Caco-2 (cell line): ENCODE measurements at regions not wholly inside any gene's neighbourhood (a gene's known extent, or its start where the extent isn't known, plus 50 kb on each side); places are given as distances from the start of the nearest gene placed in this dataset.

Experiments used
- BruUV-seq: library from RNA; stranded (reverse); fragments of 400-500 nt; replicated peaks from 2 replicates; lab custom pipeline; 2021; lab: Mats Ljungman, UMichigan
- CTCF ChIA-PET: fragments of 300-600 bp; sonication (Branson Sonifier 250); formaldehyde crosslinking; loops from one replicate; lab custom pipeline; 2022; ENCODE audit warnings: antibody characterized with exemption; lab: Charles Lee
- POLR2A ChIA-PET: fragments of 300-600 bp; sonication (Branson Sonifier 250); formaldehyde crosslinking; loops from one replicate; lab custom pipeline; 2022; ENCODE audit warnings: antibody characterized with exemption; lab: Charles Lee
- DNase-seq, 2 experiments: peaks; one replicate each; pipeline versions ENCODE4 v3.0.0 to v3.0.0-alpha.2; 2020 to 2022
- H3K27me3 ChIP-seq: replicated peaks from 2 replicates; pipeline ENCODE4 v1.6.0; 2011; ENCODE audit warnings: low read length; ENCODE audit not compliant: control insufficient read depth, insufficient read depth
- H3K36me3 ChIP-seq: 2 replicates; pipeline ENCODE4 v1.5.1; 2011; ENCODE audit warnings: low read length; ENCODE audit not compliant: control insufficient read depth, insufficient read depth
- H3K4me1 ChIP-seq: fragments of 250-450 bp; sonication (Bioruptor Pico); 2 replicates; pipeline ENCODE4 v1.5.1; 2020; ENCODE audit warnings: mild to moderate bottlenecking
- H3K4me3 ChIP-seq: 2 replicates; pipeline ENCODE4 v1.5.1; 2011; ENCODE audit warnings: low read depth, mild to moderate bottlenecking, control low read depth, low read length
- H3K9me3 ChIP-seq: fragments of 250-450 bp; sonication (Bioruptor Pico); 2 replicates; pipeline ENCODE4 v1.5.1; 2020; ENCODE audit warnings: mild to moderate bottlenecking, moderate library complexity
- H3K27ac Mint-ChIP-seq: one replicate; pipeline ENCODE4 v1.8.0; 2022; ENCODE audit warnings: mixed read lengths; ENCODE audit not compliant: unreplicated experiment
- H3K27me3 Mint-ChIP-seq: one replicate; pipeline ENCODE4 v1.8.0; 2022; ENCODE audit warnings: mixed read lengths; ENCODE audit not compliant: insufficient read depth, unreplicated experiment
- H3K36me3 Mint-ChIP-seq: one replicate; pipeline ENCODE4 v1.8.0; 2022; ENCODE audit warnings: mild to moderate bottlenecking, mixed read lengths; ENCODE audit not compliant: insufficient read depth, unreplicated experiment
- H3K4me1 Mint-ChIP-seq: one replicate; pipeline ENCODE4 v1.8.0; 2022; ENCODE audit warnings: low read depth, mixed read lengths; ENCODE audit not compliant: unreplicated experiment
- H3K4me3 Mint-ChIP-seq: one replicate; pipeline ENCODE4 v1.8.0; 2022; ENCODE audit warnings: mild to moderate bottlenecking, moderate library complexity, mixed read lengths; ENCODE audit not compliant: unreplicated experiment
- H3K9me3 Mint-ChIP-seq: one replicate; pipeline ENCODE4 v1.8.0; 2022; ENCODE audit warnings: mixed read lengths; ENCODE audit not compliant: unreplicated experiment
- CTCF ChIP-seq, 2 experiments: fragments of 200-600 bp in 1 of 2; IDR thresholded peaks; 1 replicate in 1 of 2; 2 replicates in 1 of 2; pipeline versions ENCODE4 v1.5.1 to v1.8.0; 2011 to 2022; ENCODE audit warnings: antibody characterized with exemption in 1 of 2, control low read depth in 1 of 2, inconsistent platforms in 1 of 2, low read depth in 1 of 2, low read length in 1 of 2, mild to moderate bottlenecking in 1 of 2, moderate library complexity in 1 of 2; ENCODE audit not compliant: insufficient read depth in 1 of 2, severe bottlenecking in 1 of 2, unreplicated experiment in 1 of 2
- intact Hi-C: fragments of 100-400 bp; cut with micrococcal nuclease; formaldehyde crosslinking; loops from one replicate; pipeline ENCODE4 v1.10.0; 2022; ENCODE audit not compliant: unreplicated experiment

- POLR2A ChIA-PET, result no interaction called here
- Mint-ChIP-seq H3K27ac (no peak overlapping the region), H3K9me3 (no peaks in the 10 kb centered on the region), H3K36me3 (no peaks in the 10 kb centered on the region), H3K4me1 (no peaks in the 10 kb centered on the region), H3K27me3 (no peaks in the 10 kb centered on the region), H3K4me3 (no peak overlapping the region)
- intact Hi-C loops, result no loop called here
- no peaks in the 10 kb centered on the region for H3K9me3 ChIP-seq
- no TSS peak for BruUV-seq
- no peaks in the 10 kb centered on the region for H3K27me3 ChIP-seq
- H3K36me3 ChIP-seq, result no peaks in the 10 kb centered on the region
- no peaks in the 10 kb centered on the region for H3K4me1 ChIP-seq
- no peak overlapping the region for H3K4me3 ChIP-seq
- CTCF ChIA-PET, result no interaction called here
- no peak for TF ChIP-seq CTCF (IDR thresholded peaks at IDR 0.05; ENCODE audit: insufficient read depth in 1 of 2, low read depth in 1 of 2, low read length in 1 of 2, severe bottlenecking in 1 of 2, unreplicated experiment in 1 of 2)
- DNase-seq, result no peak
Observed at GRCh38 chr1:82587371-82587770, 786.6 kb downstream of the ADGRL2 start.

GRCh38 chr1:82586473-82586872, 785.7 kb downstream of the ADGRL2 start:
- no peaks in the 10 kb centered on the region for H3K27me3 Mint-ChIP-seq
- H3K36me3 ChIP-seq, result no peaks in the 10 kb centered on the region
- no peak for DNase-seq
- no peak overlapping the region for H3K4me3 Mint-ChIP-seq
- TF ChIP-seq CTCF (IDR thresholded peaks at IDR 0.05; ENCODE audit: insufficient read depth in 1 of 2, low read depth in 1 of 2, low read length in 1 of 2, severe bottlenecking in 1 of 2, unreplicated experiment in 1 of 2), result no peak
- CTCF ChIA-PET, result no interaction called here
- H3K4me3 ChIP-seq, result no peak overlapping the region
- no peaks in the 10 kb centered on the region for H3K9me3 ChIP-seq
- H3K27ac Mint-ChIP-seq, result no peak overlapping the region
- intact Hi-C loops, result no loop called here
- no peaks in the 10 kb centered on the region for H3K9me3 Mint-ChIP-seq
- no peaks in the 10 kb centered on the region for H3K4me1 ChIP-seq
- POLR2A ChIA-PET, result no interaction called here
- no peaks in the 10 kb centered on the region for H3K27me3 ChIP-seq
- BruUV-seq, result no TSS peak
- H3K36me3 Mint-ChIP-seq, result no peaks in the 10 kb centered on the region
- H3K4me1 Mint-ChIP-seq, result no peaks in the 10 kb centered on the region

GRCh38 chr1:82582347-82582746, 781.6 kb downstream of the ADGRL2 start:
- intact Hi-C loops, result no loop called here

More at GRCh38 chr1:82582347-82582746, 781.6 kb downstream of the ADGRL2 start:
- Histone ChIP-seq H3K36me3 (no peaks in the 10 kb centered on the region), H3K9me3 (no peaks in the 10 kb centered on the region), H3K4me1 (no peaks in the 10 kb centered on the region), H3K27me3 (no peaks in the 10 kb centered on the region), H3K4me3 (no peak overlapping the region)
- no peak for TF ChIP-seq CTCF (IDR thresholded peaks at IDR 0.05; ENCODE audit: insufficient read depth in 1 of 2, low read depth in 1 of 2, low read length in 1 of 2, severe bottlenecking in 1 of 2, unreplicated experiment in 1 of 2)
- H3K4me1 Mint-ChIP-seq, result no peaks in the 10 kb centered on the region
- no peaks in the 10 kb centered on the region for H3K36me3 Mint-ChIP-seq
- no peak overlapping the region for H3K4me3 Mint-ChIP-seq
- DNase-seq, result no peak
- no peaks in the 10 kb centered on the region for H3K27me3 Mint-ChIP-seq
- H3K9me3 Mint-ChIP-seq, result no peaks in the 10 kb centered on the region
- no TSS peak for BruUV-seq
- H3K27ac Mint-ChIP-seq, result no peak overlapping the region
- ChIA-PET POLR2A (no interaction called here), CTCF (no interaction called here)
